Activated CD4-positive, alpha-beta T cell treated with anti-CD3 and anti-CD28 coated beads, Interleukin-2, amount 10 ng/mL, durations not matched to agents 7 days and 5 days (primary cell): ENCODE measurements at regions not wholly inside any gene's neighbourhood (a gene's known extent, or its start where the extent isn't known, plus 50 kb on each side); places are given as distances from the start of the nearest gene placed in this dataset.
"Not testable (repeated sequence)": the region's sequence is repeated elsewhere in the genome, so short reads cannot be mapped to it uniquely, and the experiment has no call there.

Source experiments
- CTCF ChIA-PET: fragments of 350-600 bp; sonication (Branson Sonifier 250); formaldehyde crosslinking; loops from one replicate; lab custom pipeline; 2021; ENCODE audit warnings: antibody characterized with exemption; lab: Charles Lee
- POLR2A ChIA-PET: fragments of 350-600 bp; sonication (Branson Sonifier 250); formaldehyde crosslinking; loops from one replicate; lab custom pipeline; 2021; ENCODE audit warnings: antibody characterized with exemption; lab: Charles Lee
- DNase-seq: peaks from one replicate; pipeline ENCODE4 v3.0.0-alpha.2; 2020
- H3K27ac Mint-ChIP-seq: one replicate; pipeline ENCODE4 v1.8.0; 2021; ENCODE audit warnings: mild to moderate bottlenecking, moderate library complexity, mixed read lengths
- H3K27me3 Mint-ChIP-seq: one replicate; pipeline ENCODE4 v1.8.0; 2021; ENCODE audit warnings: mixed read lengths
- H3K36me3 Mint-ChIP-seq: one replicate; pipeline ENCODE4 v1.8.0; 2021; ENCODE audit warnings: low read depth, mixed read lengths
- H3K4me1 Mint-ChIP-seq: one replicate; pipeline ENCODE4 v1.8.0; 2021; ENCODE audit warnings: mixed read lengths
- H3K4me3 Mint-ChIP-seq: one replicate; pipeline ENCODE4 v1.8.0; 2021; ENCODE audit warnings: mild to moderate bottlenecking, moderate library complexity, mixed read lengths
- H3K9me3 Mint-ChIP-seq: one replicate; pipeline ENCODE4 v1.8.0; 2021; ENCODE audit warnings: mixed read lengths

DNA sequence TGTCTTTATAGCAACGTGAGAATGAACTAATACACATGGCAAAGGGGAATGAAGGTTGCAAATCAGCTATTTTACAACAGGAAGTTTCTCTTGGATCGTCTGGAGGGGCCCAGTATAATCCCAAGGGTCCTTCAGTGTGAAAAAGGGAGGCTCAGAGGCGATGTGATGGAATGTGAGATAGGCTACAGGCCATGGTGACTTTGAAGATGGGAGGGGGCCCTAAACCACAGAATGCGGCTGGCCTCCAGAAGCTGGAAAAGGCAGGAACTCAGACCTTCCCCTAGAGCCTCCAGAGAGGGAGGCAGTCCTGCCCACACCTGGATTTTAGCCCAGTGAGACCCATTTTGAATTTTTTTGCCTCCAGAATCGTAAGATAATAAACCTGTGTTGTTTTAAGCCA, 69.4 kb upstream of the PGM2 start:
- H3K36me3 Mint-ChIP-seq, result no peaks in the 10 kb centered on the region
- H3K9me3 Mint-ChIP-seq, result no peaks in the 10 kb centered on the region
- POLR2A ChIA-PET, result no interaction called here
- H3K4me1 Mint-ChIP-seq, result peaks cover 23% of the 10 kb centered on the region
- H3K4me3 Mint-ChIP-seq, result no peak overlapping the region
- CTCF ChIA-PET, result no interaction called here
- H3K27ac Mint-ChIP-seq, result no peak overlapping the region
- H3K27me3 Mint-ChIP-seq, result no peaks in the 10 kb centered on the region
- no peak for DNase-seq

DNA sequence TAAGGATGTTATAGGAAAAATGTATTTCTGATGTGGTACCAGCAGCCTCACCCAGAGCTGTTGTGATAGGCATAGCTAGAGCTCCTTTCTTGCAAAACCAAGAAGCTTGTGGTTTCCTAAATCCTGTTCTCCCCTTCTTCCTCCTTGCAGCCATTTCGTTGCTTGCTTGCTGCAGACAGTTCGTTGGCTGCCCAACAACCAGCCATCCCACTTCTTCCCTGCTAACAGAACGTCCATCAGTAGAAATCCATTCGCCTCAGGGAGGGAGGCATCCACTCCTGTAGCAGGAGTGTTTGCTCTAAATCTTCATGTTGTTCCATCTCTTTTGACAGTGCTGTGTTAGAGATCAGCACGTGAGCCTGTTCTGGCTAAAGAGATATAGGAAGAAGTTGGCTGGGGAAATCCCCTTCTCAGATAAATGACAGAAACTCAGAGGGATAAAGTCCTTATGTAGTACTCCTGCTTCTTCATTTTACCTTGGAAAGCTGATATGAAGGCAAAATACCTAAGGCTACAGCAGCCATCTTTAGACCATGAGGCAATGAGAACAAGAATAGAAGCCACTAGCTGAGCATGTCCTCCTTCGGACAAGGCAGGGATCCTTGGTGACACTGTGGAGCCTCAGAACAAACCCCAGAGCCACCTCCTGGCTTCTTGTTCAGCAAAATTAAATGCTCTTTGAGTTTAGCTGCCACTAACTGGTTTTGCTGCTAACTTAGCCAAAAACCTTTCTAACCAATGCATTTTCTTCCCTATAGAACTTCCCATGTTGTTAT, 68.4 kb upstream of the RELL1 start:
- H3K27me3 Mint-ChIP-seq, result peaks cover 2% of the 10 kb centered on the region
- H3K4me3 Mint-ChIP-seq, result no peak overlapping the region
- peaks cover 23% of the 10 kb centered on the region for H3K4me1 Mint-ChIP-seq
- H3K9me3 Mint-ChIP-seq, result no peaks in the 10 kb centered on the region
- H3K27ac Mint-ChIP-seq, result no peak overlapping the region
- H3K36me3 Mint-ChIP-seq, result no peaks in the 10 kb centered on the region
- DNase-seq, result no peak
- ChIA-PET POLR2A (no interaction called here), CTCF (interaction anchor here (2.2 kb wide), 2 partner anchors 11 to 14 kb away, joined by 7 to 9 read pairs; no protein-coding TSS in a partner anchor)

DNA sequence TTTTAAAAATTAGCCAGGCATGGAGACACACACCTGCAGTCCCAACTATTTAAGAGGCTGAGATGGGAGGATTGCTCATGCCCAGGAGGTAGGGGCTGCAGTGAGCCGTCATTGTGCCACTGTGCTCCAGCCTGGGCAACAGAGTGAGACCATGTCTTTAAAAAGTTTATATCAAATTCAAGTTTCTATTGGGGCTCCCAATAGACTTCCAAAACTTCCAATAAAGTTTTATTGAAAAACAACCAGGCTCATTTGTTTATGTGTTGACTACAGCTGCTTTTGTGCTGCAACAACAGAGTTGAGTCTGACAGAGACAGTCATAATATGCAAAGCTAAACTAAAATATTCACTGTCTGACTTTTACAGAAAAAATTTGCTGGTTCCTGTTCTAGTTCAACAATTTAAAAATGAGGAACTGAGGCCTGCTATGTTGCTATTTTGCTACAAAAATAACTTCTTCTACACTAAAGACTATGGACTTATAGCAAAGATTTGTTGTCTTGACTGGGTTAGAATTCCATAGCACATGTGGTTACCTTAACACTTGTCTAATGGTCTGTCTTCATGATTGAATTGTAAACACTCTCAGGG, 63.3 kb upstream of the RELL1 start:
- Mint-ChIP-seq H3K27me3 (peaks cover 2% of the 10 kb centered on the region), H3K27ac (no peak overlapping the region), H3K36me3 (no peaks in the 10 kb centered on the region), H3K4me3 (no peak overlapping the region), H3K9me3 (peaks cover 2% of the 10 kb centered on the region), H3K4me1 (peaks cover 12% of the 10 kb centered on the region)
- ChIA-PET CTCF (no interaction called here), POLR2A (no interaction called here)
- DNase-seq, result no peak

DNA sequence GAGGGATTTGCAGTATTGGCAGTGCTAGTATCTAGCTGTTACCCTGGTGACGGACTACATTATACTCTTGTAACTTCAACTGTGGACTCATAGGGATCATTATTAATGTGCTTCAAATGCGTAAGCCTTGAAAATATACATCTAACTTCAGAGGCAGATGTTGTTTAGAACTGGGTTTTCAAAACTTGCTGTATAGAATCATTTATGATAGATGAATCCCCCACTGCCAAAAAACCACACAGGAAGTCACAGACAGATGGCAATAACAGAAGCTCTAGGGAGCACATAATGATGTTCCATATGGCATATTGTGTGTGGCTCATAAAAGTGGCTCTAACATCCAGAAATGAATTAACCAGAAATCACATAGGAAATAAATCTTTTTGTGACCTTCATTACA, 62.3 kb upstream of the RELL1 start:
- POLR2A ChIA-PET, result no interaction called here
- no peak overlapping the region for H3K27ac Mint-ChIP-seq
- H3K4me1 Mint-ChIP-seq, result peaks cover 5% of the 10 kb centered on the region
- CTCF ChIA-PET, result no interaction called here
- H3K4me3 Mint-ChIP-seq, result no peak overlapping the region
- H3K36me3 Mint-ChIP-seq, result no peaks in the 10 kb centered on the region
- no peak for DNase-seq
- H3K9me3 Mint-ChIP-seq, result peaks cover 2% of the 10 kb centered on the region
- peaks cover 2% of the 10 kb centered on the region for H3K27me3 Mint-ChIP-seq

DNA sequence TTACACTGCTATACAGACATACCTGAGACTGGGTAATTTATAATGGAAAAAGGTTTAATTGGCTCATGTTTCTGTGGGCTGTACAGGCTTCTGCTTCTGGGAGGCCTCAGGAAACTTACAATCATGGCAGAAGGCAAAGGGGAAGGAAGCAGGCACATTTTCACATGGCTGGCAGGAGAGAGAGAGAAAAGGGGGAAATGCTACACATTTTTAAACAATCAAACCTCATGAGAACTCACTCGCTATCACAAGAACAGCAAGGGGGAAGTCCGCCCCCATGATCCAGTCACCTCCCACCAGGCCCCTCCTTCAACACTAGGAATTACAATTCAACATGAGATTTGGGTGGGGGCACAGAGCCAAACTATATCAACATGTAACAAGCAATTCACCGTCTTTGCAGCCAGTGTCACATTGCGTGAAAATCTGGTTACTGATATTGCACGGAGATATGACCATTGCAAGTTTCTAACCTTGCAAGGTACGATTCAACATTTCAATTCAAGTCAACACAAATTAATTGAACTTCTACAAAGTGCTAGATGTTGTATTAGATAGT, 61.7 kb upstream of the RELL1 start:
- H3K4me1 Mint-ChIP-seq, result peaks cover 5% of the 10 kb centered on the region
- ChIA-PET POLR2A (no interaction called here), CTCF (no interaction called here)
- peaks cover 2% of the 10 kb centered on the region for H3K9me3 Mint-ChIP-seq
- H3K36me3 Mint-ChIP-seq, result no peaks in the 10 kb centered on the region
- no peak overlapping the region for H3K4me3 Mint-ChIP-seq
- H3K27me3 Mint-ChIP-seq, result peaks cover 2% of the 10 kb centered on the region
- no peak overlapping the region for H3K27ac Mint-ChIP-seq
- no peak for DNase-seq

DNA sequence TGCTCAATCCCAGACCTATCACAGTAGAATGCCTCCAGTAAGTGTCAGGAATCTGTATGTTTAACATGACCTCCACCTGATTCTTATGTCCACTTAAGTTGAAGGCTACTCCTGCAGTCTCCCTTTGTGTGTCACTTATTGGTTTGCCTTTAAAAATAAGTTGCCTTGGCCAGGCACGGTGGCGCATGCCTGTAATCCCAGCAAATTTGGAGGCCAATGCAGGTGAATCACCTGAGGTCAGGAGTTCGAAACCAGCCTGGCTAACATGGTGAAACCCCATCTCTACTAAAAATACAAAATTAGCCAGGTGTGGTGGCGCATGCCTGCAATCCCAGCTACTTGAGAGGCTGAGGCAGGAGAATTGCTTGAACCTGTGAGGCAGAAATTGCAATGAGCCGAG, 60.7 kb upstream of the RELL1 start:
- H3K4me3 Mint-ChIP-seq, POLR2A ChIA-PET, H3K27ac Mint-ChIP-seq: not testable (repeated sequence)

DNA sequence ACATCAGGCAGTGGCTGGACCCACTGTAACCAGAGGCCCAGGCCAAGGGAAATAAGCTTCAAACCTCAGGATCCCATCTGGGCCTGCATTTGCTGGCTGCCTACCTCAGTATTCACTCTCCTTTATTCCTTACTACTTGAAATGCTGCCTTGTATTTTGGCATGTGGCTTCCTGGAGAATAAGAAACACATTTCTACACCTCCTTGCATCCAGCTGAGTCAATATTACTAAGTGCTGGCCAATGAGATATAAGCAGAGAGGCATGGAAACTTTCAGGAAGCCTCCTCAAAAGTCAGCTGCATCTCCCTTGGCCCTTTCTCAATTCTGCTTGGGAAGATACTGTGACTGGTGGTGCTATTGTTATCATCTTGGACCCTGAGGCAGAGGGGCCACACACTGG, 59.8 kb upstream of the RELL1 start:
- H3K4me1 Mint-ChIP-seq, result peaks cover 5% of the 10 kb centered on the region
- H3K36me3 Mint-ChIP-seq, result no peaks in the 10 kb centered on the region
- H3K9me3 Mint-ChIP-seq, result peaks cover 2% of the 10 kb centered on the region
- DNase-seq, result no peak
- CTCF ChIA-PET, result no interaction called here
- H3K27me3 Mint-ChIP-seq, result peaks cover 2% of the 10 kb centered on the region
- no peak overlapping the region for H3K4me3 Mint-ChIP-seq
- no peak overlapping the region for H3K27ac Mint-ChIP-seq
- POLR2A ChIA-PET, result no interaction called here

More for the DNA sequence above, 60.7 kb upstream of the RELL1 start:
- CTCF ChIA-PET, H3K27me3 Mint-ChIP-seq, H3K36me3 Mint-ChIP-seq, H3K4me1 Mint-ChIP-seq, H3K9me3 Mint-ChIP-seq, DNase-seq: not testable (repeated sequence)

DNA sequence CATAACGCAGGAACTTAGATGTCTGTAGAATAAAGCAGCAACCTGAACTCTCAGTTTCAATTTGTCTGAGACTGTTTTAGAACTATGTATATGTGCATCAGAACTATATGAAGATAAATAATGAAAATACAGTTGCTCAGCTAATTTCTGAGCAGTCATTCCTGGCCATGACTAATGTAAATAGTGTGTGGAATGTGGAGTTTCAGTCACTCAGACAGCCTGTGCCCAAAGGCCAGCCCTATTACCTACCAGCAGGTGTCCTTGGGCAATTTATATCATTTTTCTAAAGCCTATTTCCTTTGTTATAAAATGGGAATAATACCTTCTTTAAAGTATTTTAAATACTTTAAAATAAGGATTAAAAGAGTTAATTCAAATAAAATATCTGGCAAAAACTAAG, 56.0 kb upstream of the RELL1 start:
- Mint-ChIP-seq H3K4me1 (no peaks in the 10 kb centered on the region), H3K9me3 (no peaks in the 10 kb centered on the region), H3K27ac (no peak overlapping the region), H3K27me3 (peaks cover 2% of the 10 kb centered on the region), H3K4me3 (no peak overlapping the region), H3K36me3 (no peaks in the 10 kb centered on the region)
- POLR2A ChIA-PET, result interaction anchor here (0.7 kb wide), 1 partner anchor 1273 kb away, joined by 3 read pairs; no protein-coding TSS in a partner anchor
- DNase-seq, result no peak
- CTCF ChIA-PET, result interaction anchor here (0.6 to 1.7 kb wide), 2 partner anchors 19 to 269 kb away, joined by 3 read pairs; no protein-coding TSS in a partner anchor

DNA sequence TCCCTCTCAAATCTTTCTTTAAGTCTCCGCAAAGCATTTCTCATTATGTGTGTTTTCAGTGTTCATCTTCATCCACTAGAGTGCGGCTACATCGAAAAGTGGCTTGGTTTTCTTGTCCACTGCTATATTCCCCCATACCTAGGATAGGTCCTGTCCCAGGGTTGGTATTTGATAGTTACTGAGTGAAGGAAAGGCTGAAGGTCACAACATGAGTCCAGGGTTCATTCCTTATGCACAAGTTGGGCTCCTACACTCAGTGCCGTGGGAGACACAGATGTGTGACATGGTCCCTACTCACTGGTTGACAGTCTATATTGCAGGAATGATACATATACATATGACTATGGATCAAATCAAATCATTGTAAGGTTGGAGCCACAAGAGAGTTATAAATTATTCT, 55.4 kb upstream of the RELL1 start:
- Mint-ChIP-seq H3K4me3 (no peak overlapping the region), H3K36me3 (no peaks in the 10 kb centered on the region), H3K9me3 (no peaks in the 10 kb centered on the region), H3K4me1 (no peaks in the 10 kb centered on the region), H3K27me3 (peaks cover 2% of the 10 kb centered on the region), H3K27ac (no peak overlapping the region)
- ChIA-PET CTCF (interaction anchor here (0.6 to 1.7 kb wide), 3 partner anchors 20 to 268 kb away, joined by 3 read pairs; no protein-coding TSS in a partner anchor), POLR2A (no interaction called here)
- DNase-seq, result no peak

DNA sequence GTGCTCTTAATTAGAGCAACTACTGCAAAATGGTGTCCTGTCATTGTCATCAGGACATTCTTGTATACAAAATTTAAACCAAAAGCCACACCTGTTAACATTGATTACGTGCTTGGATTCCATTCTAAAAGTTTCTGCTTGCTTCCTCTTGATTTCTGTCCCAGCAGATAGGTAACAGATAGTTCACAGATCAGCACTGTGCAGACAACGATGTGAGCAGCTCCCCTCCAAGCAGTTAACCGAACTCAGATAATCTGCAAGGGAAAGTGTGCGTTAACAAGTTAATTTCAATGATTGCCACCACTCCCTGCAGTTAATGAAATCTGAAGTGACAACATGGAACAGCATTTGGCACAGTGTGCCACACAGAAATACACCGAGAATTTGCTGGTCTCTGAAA, 54.4 kb upstream of the RELL1 start:
- CTCF ChIA-PET, result no interaction called here
- Mint-ChIP-seq H3K4me3 (no peak overlapping the region), H3K36me3 (no peaks in the 10 kb centered on the region), H3K4me1 (no peaks in the 10 kb centered on the region), H3K27me3 (peaks cover 2% of the 10 kb centered on the region), H3K9me3 (no peaks in the 10 kb centered on the region), H3K27ac (no peak overlapping the region)
- POLR2A ChIA-PET, result no interaction called here
- no peak for DNase-seq

DNA sequence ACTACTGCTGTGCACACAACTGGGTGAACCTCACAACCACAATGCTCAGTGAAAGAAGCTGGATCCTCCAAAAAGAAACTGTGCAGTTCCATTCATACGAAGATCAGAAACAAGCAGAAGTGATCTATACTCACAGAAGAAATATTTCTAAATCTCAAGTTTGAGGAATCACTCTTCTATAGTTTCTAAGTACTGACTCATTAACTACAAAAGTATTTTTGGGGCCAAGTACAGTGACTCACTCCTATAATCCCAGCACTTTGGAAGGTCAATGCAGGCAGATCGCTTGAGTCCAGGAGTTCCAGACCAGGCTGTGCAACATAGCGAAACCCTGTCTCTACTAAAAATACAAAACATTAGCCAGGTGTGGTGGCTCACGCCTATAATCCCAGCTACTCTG, 51.3 kb upstream of the RELL1 start:
- no peak for DNase-seq
- Mint-ChIP-seq H3K4me1 (no peaks in the 10 kb centered on the region), H3K36me3 (no peaks in the 10 kb centered on the region), H3K27me3 (peaks cover 2% of the 10 kb centered on the region), H3K27ac (no peak overlapping the region), H3K9me3 (no peaks in the 10 kb centered on the region), H3K4me3 (no peak overlapping the region)
- ChIA-PET CTCF (no interaction called here), POLR2A (no interaction called here)
